K562 (cell line): ENCODE measurements at regions not wholly inside any gene's neighbourhood (a gene's known extent, or its start where the extent isn't known, plus 50 kb on each side); places are given as distances from the start of the nearest gene placed in this dataset.
A peak's percentile ranks its signal among the peaks of the same experiment; 100 is the strongest.
"Not testable (repeated sequence)": the region's sequence is repeated elsewhere in the genome, so short reads cannot be mapped to it uniquely, and the experiment has no call there.

Source experiments
- ATAC-seq: fragments of 200-7000 bp; cut with Tn5 transposase; 3 replicates; pipeline ENCODE4 v1.9.1; 2020; ENCODE audit warnings: moderate library complexity
- BruUV-seq: library from RNA; stranded (reverse); fragments of 400-500 nt; replicated peaks from 2 replicates; lab custom pipeline; 2021; lab: Mats Ljungman, UMichigan
- CTCF ChIA-PET: fragments of 300-600 bp; formaldehyde crosslinking; extraction: SDS; loops from one replicate; lab custom pipeline; 2021; ENCODE audit warnings: low intra/inter-chr PET ratio; lab: Yijun Ruan, JAX
- POLR2A ChIA-PET: fragments of 300-600, 350-650 bp; sonication (Branson Sonifier 250); formaldehyde crosslinking; extraction: SDS; loops from one replicate; lab custom pipeline; 2021; ENCODE audit warnings: antibody characterized with exemption, inconsistent platforms; lab: Yijun Ruan, JAX
- DNase-seq, 4 experiments: peaks; one replicate each; pipeline versions ENCODE4 v3.0.0 to v3.0.0-alpha.2; 2011 to 2018; ENCODE audit warnings: low spot score in 3 of 4, mixed read lengths in 3 of 4; ENCODE audit errors: extremely low read depth in 1 of 4
- FAIRE-seq: peaks from 2 replicates; lab custom pipeline; 2011; peaks lifted over from hg19 to GRCh38; lab: Jason Lieb, UNC
- H2AFZ ChIP-seq: 2 replicates; pipeline ENCODE4 v1.6.0; 2011; ENCODE audit warnings: low read depth, low read length, control low read depth, inconsistent platforms
- H3K27ac ChIP-seq: fragments of 200-600 bp; 3 replicates; pipeline ENCODE4 v1.8.0; 2011; ENCODE audit warnings: low read depth, mild to moderate bottlenecking, control low read depth, inconsistent platforms, low read length, moderate library complexity, mixed read lengths; ENCODE audit errors: extremely low read depth
- H3K27me3 ChIP-seq, 2 experiments: fragments of 300-600 bp in 1 of 2; 2 replicates in 1 of 2; 3 replicates in 1 of 2; pipeline versions ENCODE4 v1.6.0 to v1.8.0; 2011; ENCODE audit warnings: inconsistent platforms in 2 of 2, low read length in 2 of 2, mild to moderate bottlenecking in 1 of 2, mixed read lengths in 1 of 2, moderate library complexity in 1 of 2; ENCODE audit not compliant: control insufficient read depth in 2 of 2, insufficient read depth in 2 of 2
- H3K36me3 ChIP-seq: fragments of 300-600 bp; 3 replicates; pipeline ENCODE4 v1.8.0; 2011; ENCODE audit warnings: mild to moderate bottlenecking, low read length, inconsistent platforms; ENCODE audit not compliant: control insufficient read depth, insufficient read depth
- H3K4me1 ChIP-seq, 2 experiments: fragments of 200-600 bp in 1 of 2; replicated peaks in 1 of 2; 2 replicates in 1 of 2; 3 replicates in 1 of 2; pipeline versions ENCODE4 v1.5.1 to v1.8.0; 2011; ENCODE audit warnings: inconsistent platforms in 2 of 2, low read length in 2 of 2, mild to moderate bottlenecking in 1 of 2, mixed read lengths in 1 of 2, moderate library complexity in 1 of 2; ENCODE audit not compliant: control insufficient read depth in 2 of 2, insufficient read depth in 2 of 2
- H3K4me2 ChIP-seq: 2 replicates; pipeline ENCODE4 v1.6.1; 2011; ENCODE audit warnings: low read length, control low read depth, inconsistent platforms, mixed read lengths; ENCODE audit not compliant: insufficient read depth
- H3K4me3 ChIP-seq: fragments of 200-600 bp; sonication (generic), shearing (Covaris generic); 2 replicates; pipeline ENCODE4 v1.5.1; 2016; ENCODE audit warnings: control low read depth, inconsistent platforms
- H3K79me2 ChIP-seq: fragments of 200-600 bp; 3 replicates; pipeline ENCODE4 v1.8.0; 2011; ENCODE audit warnings: low read length, inconsistent platforms; ENCODE audit not compliant: control insufficient read depth, insufficient read depth
- H3K9ac ChIP-seq, 2 experiments: 2 replicates each; pipeline versions ENCODE4 v1.6.0 to v1.6.1; 2011; ENCODE audit warnings: low read depth in 2 of 2, low read length in 2 of 2, control low read depth in 1 of 2, inconsistent platforms in 1 of 2, mild to moderate bottlenecking in 1 of 2, mixed read lengths in 1 of 2; ENCODE audit not compliant: insufficient read depth in 1 of 2
- H3K9me1 ChIP-seq: one replicate; pipeline ENCODE4 v1.6.0; 2011; ENCODE audit warnings: inconsistent platforms, mild to moderate bottlenecking, low read length, moderate library complexity; ENCODE audit not compliant: control insufficient read depth, insufficient read depth
- H3K9me3 ChIP-seq: replicated peaks from 2 replicates; pipeline ENCODE4 v1.5.1; 2011; ENCODE audit warnings: low read depth, low read length, inconsistent platforms; ENCODE audit not compliant: control insufficient read depth, insufficient read depth
- H4K20me1 ChIP-seq: replicated peaks from 2 replicates; pipeline ENCODE4 v1.6.1; 2011; ENCODE audit warnings: low read length, inconsistent platforms, mixed read lengths; ENCODE audit not compliant: control insufficient read depth, insufficient read depth
- CBX5 ChIP-seq: IDR thresholded peaks from 2 replicates; pipeline ENCODE4 v1.6.1; 2014; ENCODE audit warnings: low read depth, borderline replicate concordance
- TRIM24 ChIP-seq, 2 experiments: fragments of 450-650 bp; IDR thresholded peaks; 2 replicates each; pipeline ENCODE4 v1.6.1; 2016
- TRIM28 ChIP-seq: fragments of 450-650 bp; IDR thresholded peaks from 2 replicates; pipeline ENCODE4 v1.6.1; 2017
- ZEB2 ChIP-seq: fragments of 450-650 bp; IDR thresholded peaks from 2 replicates; pipeline ENCODE4 v1.6.1; 2016
- WGBS: fragments of 100-300 bp; shearing (Covaris generic); methylation state at CpG from one replicate; pipeline ENCODE4 v1.1.6; 2016; ENCODE audit warnings: low coverage, mixed read lengths; ENCODE audit not compliant: insufficient coverage; ENCODE audit errors: missing lambda C conversion rate; 5-methylcytosine and 5-hydroxymethylcytosine counted together
- in situ Hi-C: fragments of 300-500 bp; cut with MboI; formaldehyde crosslinking; loops from 4 replicates; pipeline ENCODE4 v1.15.0; 2018; ENCODE audit warnings: inconsistent platforms, mixed read lengths
- intact Hi-C: fragments of 100-400 bp; cut with micrococcal nuclease; formaldehyde crosslinking; loops from 2 replicates; pipeline ENCODE4 v1.14.2; 2022
- TF ChIP-seq, protein P1 (sequence below): fragments of 250-450 bp; sonication (Bioruptor Pico); IDR thresholded peaks from 2 replicates; pipeline ENCODE4 v1.5.1; 2021; ENCODE audit warnings: mild to moderate bottlenecking
- TF ChIP-seq, protein P2 (sequence below): fragments of 450-650 bp; IDR thresholded peaks from 2 replicates; pipeline ENCODE4 v1.6.1; 2018; ENCODE audit warnings: mild to moderate bottlenecking, low read depth; ENCODE audit not compliant: partially characterized antibody

DNA sequence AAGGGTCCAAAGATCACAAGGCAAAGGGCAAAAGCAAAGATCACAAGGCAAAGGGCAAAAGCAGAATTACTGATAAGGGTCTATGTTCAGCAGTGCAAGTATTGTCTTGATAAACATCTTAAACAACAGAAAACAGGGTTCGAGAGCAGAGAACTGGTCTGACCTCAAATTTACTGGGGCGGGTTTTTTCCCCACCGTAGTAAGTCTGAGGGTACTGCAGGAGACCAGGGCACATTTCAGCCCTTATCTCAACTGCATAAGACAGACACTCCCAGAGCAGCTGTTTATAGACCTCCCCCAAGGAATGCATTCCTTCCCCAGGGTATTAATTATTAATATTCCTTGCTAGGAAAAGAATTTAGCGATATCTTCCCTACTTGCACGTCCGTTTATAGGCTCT lies 61.3 kb downstream of the ZNF860 start:
- H3K27ac ChIP-seq, H2AFZ ChIP-seq, H3K27me3 ChIP-seq, H4K20me1 ChIP-seq, H3K9me1 ChIP-seq, H3K9me3 ChIP-seq, BruUV-seq, FAIRE-seq, H3K4me3 ChIP-seq, H3K36me3 ChIP-seq, POLR2A ChIA-PET, CTCF ChIA-PET, in situ Hi-C loops, intact Hi-C loops, H3K4me1 ChIP-seq, H3K79me2 ChIP-seq, H3K9ac ChIP-seq, ATAC-seq, H3K4me2 ChIP-seq, DNase-seq: not testable (repeated sequence)
- TF ChIP-seq, protein P1, sequence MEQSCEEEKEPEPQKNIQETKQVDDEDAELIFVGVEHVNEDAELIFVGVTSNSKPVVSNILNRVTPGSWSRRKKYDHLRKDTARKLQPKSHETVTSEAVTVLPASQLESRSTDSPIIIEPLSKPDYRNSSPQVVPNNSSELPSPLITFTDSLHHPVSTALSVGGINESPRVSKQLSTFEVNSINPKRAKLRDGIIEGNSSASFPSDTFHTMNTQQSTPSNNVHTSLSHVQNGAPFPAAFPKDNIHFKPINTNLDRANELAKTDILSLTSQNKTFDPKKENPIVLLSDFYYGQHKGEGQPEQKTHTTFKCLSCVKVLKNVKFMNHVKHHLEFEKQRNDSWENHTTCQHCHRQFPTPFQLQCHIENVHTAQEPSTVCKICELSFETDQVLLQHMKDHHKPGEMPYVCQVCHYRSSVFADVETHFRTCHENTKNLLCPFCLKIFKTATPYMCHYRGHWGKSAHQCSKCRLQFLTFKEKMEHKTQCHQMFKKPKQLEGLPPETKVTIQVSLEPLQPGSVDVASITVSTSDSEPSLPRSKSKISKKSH (CRISPR knock-in tag) = peak; percentile 83; the same call in 1 of the 2 replicates
- TF ChIP-seq ZEB2 (peak; percentile 68), TRIM28 (peak; percentile 89), CBX5 (peak; percentile 78; the same call in 1 of the 2 replicates), TRIM24 (IDR thresholded peaks at IDR 0.05) (peak; percentile 12 to 70; a peak in 1 of 4 replicates)
- TF ChIP-seq, protein P2, sequence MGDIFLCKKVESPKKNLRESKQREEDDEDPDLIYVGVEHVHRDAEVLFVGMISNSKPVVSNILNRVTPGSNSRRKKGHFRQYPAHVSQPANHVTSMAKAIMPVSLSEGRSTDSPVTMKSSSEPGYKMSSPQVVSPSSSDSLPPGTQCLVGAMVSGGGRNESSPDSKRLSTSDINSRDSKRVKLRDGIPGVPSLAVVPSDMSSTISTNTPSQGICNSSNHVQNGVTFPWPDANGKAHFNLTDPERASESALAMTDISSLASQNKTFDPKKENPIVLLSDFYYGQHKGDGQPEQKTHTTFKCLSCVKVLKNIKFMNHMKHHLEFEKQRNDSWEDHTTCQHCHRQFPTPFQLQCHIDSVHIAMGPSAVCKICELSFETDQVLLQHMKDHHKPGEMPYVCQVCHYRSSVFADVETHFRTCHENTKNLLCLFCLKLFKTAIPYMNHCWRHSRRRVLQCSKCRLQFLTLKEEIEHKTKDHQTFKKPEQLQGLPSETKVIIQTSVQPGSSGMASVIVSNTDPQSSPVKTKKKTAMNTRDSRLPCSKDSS = peak; percentile 83
- WGBS = 2% methylated on average over 6 of the region's 6 CpGs
